H9 (cell line): ENCODE measurements at regions not wholly inside any gene's neighbourhood (a gene's known extent, or its start where the extent isn't known, plus 50 kb on each side); places are given as distances from the start of the nearest gene placed in this dataset.

Source experiments
- DNase-seq: peaks from one replicate; pipeline ENCODE4 v3.0.0-alpha.2; 2017
- H2AFZ ChIP-seq: one replicate; pipeline ENCODE4 v1.6.1; 2013; ENCODE audit warnings: mild to moderate bottlenecking, low read length, control low read depth, moderate library complexity
- H2AK5ac ChIP-seq: 2 replicates; pipeline ENCODE4 v1.6.1; 2013; ENCODE audit warnings: low read length, control low read depth, mixed read lengths; ENCODE audit not compliant: insufficient read length
- H2BK120ac ChIP-seq: one replicate; pipeline ENCODE4 v1.6.1; 2013; ENCODE audit warnings: low read depth, mild to moderate bottlenecking, low read length, control low read depth, inconsistent platforms; ENCODE audit not compliant: poor library complexity, severe bottlenecking
- H2BK12ac ChIP-seq: 2 replicates; pipeline ENCODE4 v1.6.1; 2013; ENCODE audit warnings: low read length, control low read depth, mixed read lengths, low read depth; ENCODE audit not compliant: insufficient read length
- H2BK15ac ChIP-seq: 2 replicates; pipeline ENCODE4 v1.6.1; 2013; ENCODE audit warnings: low read depth, low read length, control low read depth
- H2BK20ac ChIP-seq: one replicate; pipeline ENCODE4 v1.6.1; 2013; ENCODE audit warnings: low read depth, mild to moderate bottlenecking, low read length, control low read depth, inconsistent platforms; ENCODE audit not compliant: poor library complexity, severe bottlenecking
- H2BK5ac ChIP-seq: 2 replicates; pipeline ENCODE4 v1.6.1; 2013; ENCODE audit warnings: low read length, control low read depth, mixed read lengths; ENCODE audit not compliant: insufficient read length
- H3K14ac ChIP-seq: 2 replicates; pipeline ENCODE4 v1.6.1; 2013; ENCODE audit warnings: low read length, control low read depth; ENCODE audit not compliant: insufficient read depth
- H3K18ac ChIP-seq: 2 replicates; pipeline ENCODE4 v1.6.1; 2013; ENCODE audit warnings: low read depth, mild to moderate bottlenecking, mixed read lengths, low read length, control low read depth; ENCODE audit not compliant: insufficient read length
- H3K23ac ChIP-seq: 2 replicates; pipeline ENCODE4 v1.6.1; 2013; ENCODE audit warnings: low read length, control low read depth, mixed read lengths, low read depth; ENCODE audit not compliant: insufficient read length
- H3K23me2 ChIP-seq: 2 replicates; pipeline ENCODE4 v1.6.1; 2013; ENCODE audit warnings: low read depth, mild to moderate bottlenecking, mixed read lengths, low read length, control low read depth; ENCODE audit not compliant: insufficient read length, poor library complexity, severe bottlenecking
- H3K27ac ChIP-seq: 2 replicates; pipeline ENCODE4 v1.5.1; 2013; ENCODE audit warnings: low read length, control low read depth, mixed read lengths, low read depth; ENCODE audit not compliant: insufficient read length
- H3K27me3 ChIP-seq: 2 replicates; pipeline ENCODE4 v1.6.1; 2013; ENCODE audit warnings: low read length, control low read depth, inconsistent platforms; ENCODE audit not compliant: insufficient read depth
- H3K4ac ChIP-seq: 2 replicates; pipeline ENCODE4 v1.6.1; 2013; ENCODE audit warnings: low read depth, mild to moderate bottlenecking, control low read depth, inconsistent platforms, low read length, moderate library complexity
- H3K4me1 ChIP-seq: 2 replicates; pipeline ENCODE4 v1.6.1; 2013; ENCODE audit warnings: low read length, control low read depth, inconsistent platforms; ENCODE audit not compliant: insufficient read depth
- H3K4me2 ChIP-seq: 2 replicates; pipeline ENCODE4 v1.6.1; 2013; ENCODE audit warnings: low read length, control low read depth, mixed read lengths; ENCODE audit not compliant: insufficient read length, insufficient read depth
- H3K56ac ChIP-seq: 2 replicates; pipeline ENCODE4 v1.6.1; 2013; ENCODE audit warnings: low read depth, mild to moderate bottlenecking, mixed read lengths, low read length, control low read depth; ENCODE audit not compliant: insufficient read length
- H3K79me1 ChIP-seq: 2 replicates; pipeline ENCODE4 v1.6.1; 2013; ENCODE audit warnings: low read depth, mild to moderate bottlenecking, moderate library complexity, low read length, control low read depth, inconsistent platforms; ENCODE audit not compliant: insufficient read depth, poor library complexity, severe bottlenecking
- H3K79me2 ChIP-seq: 2 replicates; pipeline ENCODE4 v1.6.1; 2013; ENCODE audit warnings: low read length, control low read depth, inconsistent platforms; ENCODE audit not compliant: insufficient read depth
- H3K9ac ChIP-seq: 2 replicates; pipeline ENCODE4 v1.6.1; 2013; ENCODE audit warnings: low read length, control low read depth, mixed read lengths; ENCODE audit not compliant: insufficient read length; ENCODE audit errors: extremely low read depth
- H3K9me3 ChIP-seq: one replicate; pipeline ENCODE4 v1.6.1; 2013; ENCODE audit warnings: low read depth, low read length, inconsistent platforms; ENCODE audit not compliant: control insufficient read depth
- H3T11ph ChIP-seq: one replicate; pipeline ENCODE4 v1.6.1; 2013; ENCODE audit warnings: mild to moderate bottlenecking, low read length, control low read depth, inconsistent platforms
- H4K20me1 ChIP-seq: one replicate; pipeline ENCODE4 v1.6.1; 2013; ENCODE audit not compliant: control insufficient read depth, insufficient read length, insufficient read depth
- H4K5ac ChIP-seq: 2 replicates; pipeline ENCODE4 v1.6.1; 2013; ENCODE audit warnings: low read depth, mild to moderate bottlenecking, mixed read lengths, low read length, control low read depth; ENCODE audit not compliant: insufficient read length
- H4K8ac ChIP-seq: replicated peaks from 2 replicates; pipeline ENCODE4 v1.6.1; 2013; ENCODE audit warnings: low read length, control low read depth, mixed read lengths, low read depth; ENCODE audit not compliant: insufficient read length
- H4K91ac ChIP-seq: 2 replicates; pipeline ENCODE4 v1.6.1; 2013; ENCODE audit warnings: low read depth, mild to moderate bottlenecking, moderate library complexity, mixed read lengths, low read length, control low read depth; ENCODE audit not compliant: insufficient read length
- H3K27ac Mint-ChIP-seq, 3 experiments: 2 replicates in 2 of 3; 3 replicates in 1 of 3; pipeline ENCODE4 v1.8.0; 2020 to 2021; ENCODE audit warnings: mixed read lengths in 3 of 3, mild to moderate bottlenecking in 1 of 3, moderate library complexity in 1 of 3
- H3K27me3 Mint-ChIP-seq: 2 replicates; pipeline ENCODE4 v1.8.0; 2021; ENCODE audit warnings: low read depth, mild to moderate bottlenecking, moderate library complexity, mixed read lengths
- H3K36me3 Mint-ChIP-seq, 3 experiments: 2 replicates in 2 of 3; 3 replicates in 1 of 3; pipeline ENCODE4 v1.8.0; 2020 to 2021; ENCODE audit warnings: low read depth in 3 of 3, mixed read lengths in 3 of 3; ENCODE audit not compliant: insufficient read depth in 1 of 3
- H3K4me1 Mint-ChIP-seq, 2 experiments: 2 replicates each; pipeline ENCODE4 v1.8.0; 2020; ENCODE audit warnings: mixed read lengths in 2 of 2
- H3K4me3 Mint-ChIP-seq, 2 experiments: 2 replicates in 1 of 2; 3 replicates in 1 of 2; pipeline ENCODE4 v1.8.0; 2020 to 2021; ENCODE audit warnings: mild to moderate bottlenecking in 2 of 2, mixed read lengths in 2 of 2, moderate library complexity in 1 of 2
- H3K9me3 Mint-ChIP-seq, 2 experiments: 2 replicates in 1 of 2; 3 replicates in 1 of 2; pipeline ENCODE4 v1.8.0; 2020; ENCODE audit warnings: mild to moderate bottlenecking in 2 of 2, mixed read lengths in 2 of 2, moderate library complexity in 1 of 2
- WGBS: extraction: QIAGEN DNeasy Blood & Tissue Kit; methylation state at CpG from one replicate; pipeline ENCODE4 v1.1.7; 2013; ENCODE audit warnings: missing lambda C conversion rate, low lambda C conversion rate, mixed read lengths; ENCODE audit not compliant: insufficient read length; ENCODE audit errors: extremely low coverage; 5-methylcytosine and 5-hydroxymethylcytosine counted together
- TF ChIP-seq, protein P1 (sequence below): fragments of 200-600 bp; sonication (generic); conservative IDR thresholded peaks from 3 replicates; pipeline ENCODE4 v1.8.0; 2021; ENCODE audit warnings: antibody characterized with exemption, mild to moderate bottlenecking

GRCh38 chr2:59903994-59904544 lies 649.4 kb downstream of the BCL11A start:
- Histone ChIP-seq H2BK12ac (no peak overlapping the region), H2BK20ac (no peak overlapping the region), H3K18ac (no peak overlapping the region), H2BK120ac (no peak overlapping the region), H3K4ac (no peak overlapping the region), H4K5ac (no peak overlapping the region), H3K56ac (no peak overlapping the region), H4K20me1 (no peaks in the 10 kb centered on the region), H3K23ac (no peak overlapping the region), H3K4me1 (no peaks in the 10 kb centered on the region), H2AFZ (no peak overlapping the region), H3K9ac (no peak overlapping the region), H3K79me2 (no peaks in the 10 kb centered on the region), H3K23me2 (no peaks in the 10 kb centered on the region), H3K14ac (no peak overlapping the region), H3K27ac (no peak overlapping the region), H3T11ph (no peak overlapping the region), H2BK5ac (no peak overlapping the region), H3K27me3 (no peaks in the 10 kb centered on the region), H2BK15ac (no peak overlapping the region), H3K79me1 (no peaks in the 10 kb centered on the region), H4K91ac (no peak overlapping the region), H4K8ac (no peak overlapping the region), H3K4me2 (no peak overlapping the region), H3K9me3 (no peaks in the 10 kb centered on the region), H2AK5ac (no peak overlapping the region)
- no CpG with 5 or more reads among the region's 9 CpGs for WGBS
- TF ChIP-seq, protein P1, sequence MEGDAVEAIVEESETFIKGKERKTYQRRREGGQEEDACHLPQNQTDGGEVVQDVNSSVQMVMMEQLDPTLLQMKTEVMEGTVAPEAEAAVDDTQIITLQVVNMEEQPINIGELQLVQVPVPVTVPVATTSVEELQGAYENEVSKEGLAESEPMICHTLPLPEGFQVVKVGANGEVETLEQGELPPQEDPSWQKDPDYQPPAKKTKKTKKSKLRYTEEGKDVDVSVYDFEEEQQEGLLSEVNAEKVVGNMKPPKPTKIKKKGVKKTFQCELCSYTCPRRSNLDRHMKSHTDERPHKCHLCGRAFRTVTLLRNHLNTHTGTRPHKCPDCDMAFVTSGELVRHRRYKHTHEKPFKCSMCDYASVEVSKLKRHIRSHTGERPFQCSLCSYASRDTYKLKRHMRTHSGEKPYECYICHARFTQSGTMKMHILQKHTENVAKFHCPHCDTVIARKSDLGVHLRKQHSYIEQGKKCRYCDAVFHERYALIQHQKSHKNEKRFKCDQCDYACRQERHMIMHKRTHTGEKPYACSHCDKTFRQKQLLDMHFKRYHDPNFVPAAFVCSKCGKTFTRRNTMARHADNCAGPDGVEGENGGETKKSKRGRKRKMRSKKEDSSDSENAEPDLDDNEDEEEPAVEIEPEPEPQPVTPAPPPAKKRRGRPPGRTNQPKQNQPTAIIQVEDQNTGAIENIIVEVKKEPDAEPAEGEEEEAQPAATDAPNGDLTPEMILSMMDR = no peak
- no peak for DNase-seq
- no peak overlapping the region for H3K4me3 Mint-ChIP-seq
- H3K9me3 Mint-ChIP-seq = no peaks in the 10 kb centered on the region
- H3K27ac Mint-ChIP-seq = no peak overlapping the region
- no peaks in the 10 kb centered on the region for H3K27me3 Mint-ChIP-seq
- no peaks in the 10 kb centered on the region for H3K36me3 Mint-ChIP-seq
- H3K4me1 Mint-ChIP-seq = no peaks in the 10 kb centered on the region
